ENCODE measurements at regions not wholly inside any gene's neighbourhood (a gene's known extent, or its start where the extent isn't known, plus 50 kb on each side); places are given as distances from the start of the nearest gene placed in this dataset.

DNA sequence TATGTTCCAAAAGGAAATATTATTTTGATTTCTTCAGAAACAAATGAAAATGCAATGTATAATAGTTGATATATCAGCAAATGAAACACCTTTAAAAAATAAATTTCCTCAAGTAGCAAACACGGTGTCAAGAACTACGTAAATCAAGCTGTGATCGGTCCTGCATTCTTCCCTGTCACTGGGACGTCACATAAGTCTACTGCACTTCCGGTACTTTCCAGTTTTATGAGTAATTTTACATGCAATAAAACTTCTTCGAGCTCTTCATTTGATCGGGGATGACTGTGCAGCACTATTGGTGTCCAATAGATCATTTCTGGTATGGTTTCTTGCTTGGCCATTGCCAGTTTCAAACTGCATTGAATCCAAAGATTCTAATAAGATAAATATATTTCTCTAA is 114.0 kb upstream of the VEGFC start:
- TF ChIP-seq, protein P1, sequence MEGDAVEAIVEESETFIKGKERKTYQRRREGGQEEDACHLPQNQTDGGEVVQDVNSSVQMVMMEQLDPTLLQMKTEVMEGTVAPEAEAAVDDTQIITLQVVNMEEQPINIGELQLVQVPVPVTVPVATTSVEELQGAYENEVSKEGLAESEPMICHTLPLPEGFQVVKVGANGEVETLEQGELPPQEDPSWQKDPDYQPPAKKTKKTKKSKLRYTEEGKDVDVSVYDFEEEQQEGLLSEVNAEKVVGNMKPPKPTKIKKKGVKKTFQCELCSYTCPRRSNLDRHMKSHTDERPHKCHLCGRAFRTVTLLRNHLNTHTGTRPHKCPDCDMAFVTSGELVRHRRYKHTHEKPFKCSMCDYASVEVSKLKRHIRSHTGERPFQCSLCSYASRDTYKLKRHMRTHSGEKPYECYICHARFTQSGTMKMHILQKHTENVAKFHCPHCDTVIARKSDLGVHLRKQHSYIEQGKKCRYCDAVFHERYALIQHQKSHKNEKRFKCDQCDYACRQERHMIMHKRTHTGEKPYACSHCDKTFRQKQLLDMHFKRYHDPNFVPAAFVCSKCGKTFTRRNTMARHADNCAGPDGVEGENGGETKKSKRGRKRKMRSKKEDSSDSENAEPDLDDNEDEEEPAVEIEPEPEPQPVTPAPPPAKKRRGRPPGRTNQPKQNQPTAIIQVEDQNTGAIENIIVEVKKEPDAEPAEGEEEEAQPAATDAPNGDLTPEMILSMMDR (IDR thresholded peaks at IDR 0.05), result no peak
- TF ChIP-seq POLR2A (IDR thresholded peaks at IDR 0.05), result no peak
